Left ventricle myocardium inferior (tissue), 1 donor: ENCODE measurements at regions not wholly inside any gene's neighbourhood (a gene's known extent, or its start where the extent isn't known, plus 50 kb on each side); places are given as distances from the start of the nearest gene placed in this dataset.

Experiments
- DNase-seq: peaks from one replicate; pipeline ENCODE4 v3.0.0-alpha.2; 2020
- H3K27ac ChIP-seq: fragments of 200-600 bp; replicated peaks from 2 replicates; pipeline ENCODE4 v1.8.0; 2021
- H3K27me3 ChIP-seq: fragments of 200-600 bp; 2 replicates; pipeline ENCODE4 v1.8.0; 2021; ENCODE audit warnings: low read depth
- H3K36me3 ChIP-seq: fragments of 200-600 bp; 2 replicates; pipeline ENCODE4 v1.8.0; 2021
- H3K4me1 ChIP-seq: fragments of 200-600 bp; 2 replicates; pipeline ENCODE4 v1.8.0; 2021
- H3K4me3 ChIP-seq: fragments of 200-600 bp; 2 replicates; pipeline ENCODE4 v1.8.0; 2021; ENCODE audit warnings: mild to moderate bottlenecking, moderate library complexity
- H3K9me3 ChIP-seq: fragments of 200-600 bp; replicated peaks from 2 replicates; pipeline ENCODE4 v1.8.0; 2021
- intact Hi-C: fragments of 100-400 bp; cut with micrococcal nuclease; formaldehyde crosslinking; loops from one replicate; pipeline ENCODE4 v1.11.0; 2022
- TF ChIP-seq, protein P1 (sequence below): fragments of 200-600 bp; IDR thresholded peaks from 2 replicates; pipeline ENCODE4 v1.8.0; 2021; ENCODE audit warnings: antibody characterized with exemption, mild to moderate bottlenecking, borderline replicate concordance
- donor health status: DM: no; HTN: yes; CAD: no; lungs with severe emphysema.

GRCh38 chr15:38698254-38698653 lies 133.6 kb upstream of the RASGRP1 start:
- intact Hi-C loops: loop anchor here (10.0 kb wide), 1 partner anchor 703 kb away; no protein-coding TSS in a partner anchor

GRCh38 chr15:38699633-38700230 lies 135.1 kb upstream of the RASGRP1 start:
- no peak overlapping the region for H3K4me3 ChIP-seq
- H3K27me3 ChIP-seq: peaks cover 11% of the 10 kb centered on the region
- H3K36me3 ChIP-seq: no peaks in the 10 kb centered on the region
- peak; percentile 18 for DNase-seq
- TF ChIP-seq, protein P1, sequence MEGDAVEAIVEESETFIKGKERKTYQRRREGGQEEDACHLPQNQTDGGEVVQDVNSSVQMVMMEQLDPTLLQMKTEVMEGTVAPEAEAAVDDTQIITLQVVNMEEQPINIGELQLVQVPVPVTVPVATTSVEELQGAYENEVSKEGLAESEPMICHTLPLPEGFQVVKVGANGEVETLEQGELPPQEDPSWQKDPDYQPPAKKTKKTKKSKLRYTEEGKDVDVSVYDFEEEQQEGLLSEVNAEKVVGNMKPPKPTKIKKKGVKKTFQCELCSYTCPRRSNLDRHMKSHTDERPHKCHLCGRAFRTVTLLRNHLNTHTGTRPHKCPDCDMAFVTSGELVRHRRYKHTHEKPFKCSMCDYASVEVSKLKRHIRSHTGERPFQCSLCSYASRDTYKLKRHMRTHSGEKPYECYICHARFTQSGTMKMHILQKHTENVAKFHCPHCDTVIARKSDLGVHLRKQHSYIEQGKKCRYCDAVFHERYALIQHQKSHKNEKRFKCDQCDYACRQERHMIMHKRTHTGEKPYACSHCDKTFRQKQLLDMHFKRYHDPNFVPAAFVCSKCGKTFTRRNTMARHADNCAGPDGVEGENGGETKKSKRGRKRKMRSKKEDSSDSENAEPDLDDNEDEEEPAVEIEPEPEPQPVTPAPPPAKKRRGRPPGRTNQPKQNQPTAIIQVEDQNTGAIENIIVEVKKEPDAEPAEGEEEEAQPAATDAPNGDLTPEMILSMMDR: peak; percentile 89
- peaks cover 8% of the 10 kb centered on the region for H3K4me1 ChIP-seq
- no peaks in the 10 kb centered on the region for H3K9me3 ChIP-seq
- intact Hi-C loops: loop anchor here (10.0 kb wide), 1 partner anchor 705 kb away; no protein-coding TSS in a partner anchor
- H3K27ac ChIP-seq: no peak overlapping the region

More at GRCh38 chr15:38698254-38698653, 133.6 kb upstream of the RASGRP1 start:
- H3K36me3 ChIP-seq: no peaks in the 10 kb centered on the region
- H3K4me1 ChIP-seq: peaks cover 8% of the 10 kb centered on the region
- no peaks in the 10 kb centered on the region for H3K9me3 ChIP-seq
- H3K27ac ChIP-seq: no peak overlapping the region
- DNase-seq: no peak
- peaks cover 5% of the 10 kb centered on the region for H3K27me3 ChIP-seq
- TF ChIP-seq, protein P1: no peak
- H3K4me3 ChIP-seq: no peak overlapping the region

DNA sequence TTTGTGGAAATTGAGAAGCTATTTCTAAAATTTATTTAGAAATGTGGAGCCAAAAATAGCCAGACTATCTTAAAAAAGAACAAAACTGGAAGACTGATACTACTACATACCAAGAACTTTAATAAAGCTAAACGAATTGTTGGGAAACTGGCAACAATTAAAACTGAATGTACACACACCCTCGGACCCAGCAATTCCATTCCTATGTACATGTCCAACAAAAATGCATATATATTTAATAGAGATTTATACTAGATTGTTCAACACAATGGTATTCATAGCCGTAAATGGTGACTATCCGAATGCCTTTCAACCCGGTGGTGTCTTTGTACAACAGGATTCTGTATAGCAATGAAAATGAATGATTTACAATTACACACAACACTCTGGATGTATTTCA lies 136.5 kb upstream of the RASGRP1 start:
- intact Hi-C loops: no loop called here
- no peak for DNase-seq
- H3K36me3 ChIP-seq: no peaks in the 10 kb centered on the region

DNA sequence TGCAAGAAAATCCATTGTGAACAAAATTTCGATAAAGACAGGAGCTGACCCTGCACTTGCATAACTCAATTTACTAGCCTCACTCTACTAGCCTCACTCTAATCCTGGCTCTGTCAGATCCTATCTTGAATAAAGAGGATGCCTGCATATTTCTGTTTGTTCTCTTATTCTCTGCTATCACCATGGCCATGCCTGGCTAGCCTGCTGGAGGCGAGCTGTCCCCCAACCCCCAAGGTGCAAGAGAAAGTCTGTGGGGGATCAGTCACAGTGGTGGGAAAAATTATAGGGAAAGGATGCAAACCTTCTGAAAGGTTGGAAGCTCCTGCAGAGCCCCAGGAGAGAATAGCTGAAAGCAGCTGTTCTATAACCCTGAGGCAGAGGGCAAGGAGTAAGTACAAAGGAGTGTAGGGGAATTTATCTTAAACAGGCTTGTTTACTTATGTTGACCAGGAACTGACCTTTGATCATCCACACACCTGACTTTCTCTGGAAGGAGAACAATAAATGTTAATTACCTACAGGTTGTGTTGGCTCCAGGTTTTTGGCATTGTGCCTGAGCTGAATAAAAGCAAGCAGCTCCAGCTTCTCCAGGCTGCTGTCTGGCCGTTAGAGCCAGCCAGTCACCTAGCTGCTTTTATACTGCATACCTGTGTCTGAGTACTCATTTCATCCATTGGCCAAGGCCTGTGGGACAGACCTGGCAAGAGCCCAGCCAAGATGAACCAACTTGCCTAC lies 137.7 kb upstream of the RASGRP1 start:
- Histone ChIP-seq H3K27me3 (peaks cover 32% of the 10 kb centered on the region), H3K4me1 (no peaks in the 10 kb centered on the region), H3K36me3 (no peaks in the 10 kb centered on the region), H3K27ac (no peak overlapping the region), H3K4me3 (no peak overlapping the region), H3K9me3 (no peaks in the 10 kb centered on the region)
- no peak for DNase-seq
- TF ChIP-seq, protein P1: no peak
- intact Hi-C loops: no loop called here

More for the DNA sequence above, 136.5 kb upstream of the RASGRP1 start:
- Histone ChIP-seq H3K9me3 (no peaks in the 10 kb centered on the region), H3K4me1 (peaks cover 3% of the 10 kb centered on the region), H3K27ac (no peak overlapping the region), H3K27me3 (peaks cover 23% of the 10 kb centered on the region), H3K4me3 (no peak overlapping the region)
- TF ChIP-seq, protein P1: no peak

GRCh38 chr15:38705436-38706219 lies 141.0 kb upstream of the RASGRP1 start:
- DNase-seq: no peak

More at GRCh38 chr15:38705436-38706219, 141.0 kb upstream of the RASGRP1 start:
- peaks cover 36% of the 10 kb centered on the region for H3K27me3 ChIP-seq
- H3K27ac ChIP-seq: no peak overlapping the region
- H3K4me3 ChIP-seq: no peak overlapping the region
- TF ChIP-seq, protein P1: no peak
- intact Hi-C loops: no loop called here
- no peaks in the 10 kb centered on the region for H3K4me1 ChIP-seq
- no peaks in the 10 kb centered on the region for H3K36me3 ChIP-seq
- no peaks in the 10 kb centered on the region for H3K9me3 ChIP-seq
